ENCODE measurements at regions not wholly inside any gene's neighbourhood (a gene's known extent, or its start where the extent isn't known, plus 50 kb on each side); places are given as distances from the start of the nearest gene placed in this dataset.

- TF ChIP-seq CTCF (IDR thresholded peaks at IDR 0.05; ENCODE audit: low read depth, low read length, poor library complexity, severe bottlenecking): no peak
- no peak for TF ChIP-seq EZH2phosphoT487 (IDR thresholded peaks at IDR 0.05; ENCODE audit: borderline replicate concordance, low read length)
Measured at GRCh38 chr2:181774685-181775084, 94.4 kb upstream of the NEUROD1 start.
